Aorta (tissue), 5 donors: ENCODE measurements at regions not wholly inside any gene's neighbourhood (a gene's known extent, or its start where the extent isn't known, plus 50 kb on each side); places are given as distances from the start of the nearest gene placed in this dataset.

ENCODE experiments used
- ATAC-seq: fragments of 200-7000 bp; cut with Tn5 transposase; one replicate; pipeline ENCODE4 v1.9.1; 2022; ENCODE audit warnings: moderate library complexity; ENCODE audit not compliant: low FRiP score
- DNase-seq, 2 donors: peaks; one replicate each; pipeline ENCODE4 v3.0.0-alpha.2; 2020
- H3K27ac ChIP-seq, 2 donors: one replicate each; pipeline ENCODE4 v1.5.1; 2013; ENCODE audit warnings: low read length in 2 of 2, mild to moderate bottlenecking in 2 of 2, moderate library complexity in 2 of 2, control low read depth in 1 of 2, inconsistent platforms in 1 of 2, low read depth in 1 of 2
- H3K27me3 ChIP-seq, 2 donors: one replicate each; pipeline ENCODE4 v1.6.1; 2013; ENCODE audit warnings: control low read depth in 1 of 2, low read length in 1 of 2, mild to moderate bottlenecking in 1 of 2, moderate library complexity in 1 of 2; ENCODE audit not compliant: insufficient read depth in 2 of 2, control insufficient read depth in 1 of 2
- H3K36me3 ChIP-seq, 2 donors: one replicate each; pipeline ENCODE4 v1.6.1; 2013; ENCODE audit warnings: control low read depth in 1 of 2, low read length in 1 of 2, mild to moderate bottlenecking in 1 of 2; ENCODE audit not compliant: insufficient read depth in 2 of 2, control insufficient read depth in 1 of 2
- H3K4me1 ChIP-seq, 2 donors: one replicate each; pipeline ENCODE4 v1.6.1; 2013; ENCODE audit warnings: low read length in 2 of 2, control low read depth in 1 of 2, mild to moderate bottlenecking in 1 of 2, moderate library complexity in 1 of 2; ENCODE audit not compliant: insufficient read depth in 2 of 2, control insufficient read depth in 1 of 2
- H3K4me3 ChIP-seq, 2 donors: one replicate each; pipeline ENCODE4 v1.5.1; 2013; ENCODE audit warnings: low read length in 2 of 2, control low read depth in 1 of 2, mild to moderate bottlenecking in 1 of 2
- H3K9me3 ChIP-seq: one replicate; pipeline ENCODE4 v1.6.1; 2013; ENCODE audit warnings: mild to moderate bottlenecking, low read length; ENCODE audit not compliant: control insufficient read depth
- WGBS, 2 donors: extraction: QIAGEN DNeasy Blood & Tissue Kit; methylation state at CpG; one replicate each; pipeline ENCODE4 v1.1.7; 2013; 5-methylcytosine and 5-hydroxymethylcytosine counted together
- intact Hi-C, 2 donors: fragments of 100-400 bp; cut with DNase I; formaldehyde crosslinking; loops; one replicate each; pipeline versions ENCODE4 v1.14.2 to v1.15.0; 2022
- donor health status: healthy with polysubstance abuse.
- donor health status: Bipolar disorder and iron deficiency.
- donor health status: DM: no; HTN: no; CAD: no.
- donor health status: DM: no; HTN: no; CAD: no.
- donor health status: DM: yes; HTN: yes; CAD: no.

- no peaks in the 10 kb centered on the region for H3K9me3 ChIP-seq
- no peak overlapping the region for H3K27ac ChIP-seq
- 5 to 7% methylated on average over 3 of the region's 3 CpGs for WGBS, 2 donors
- H3K4me3 ChIP-seq: no peak overlapping the region
- H3K36me3 ChIP-seq: no peaks in the 10 kb centered on the region
- intact Hi-C loops: no loop called here
- ATAC-seq: no peak
- no peaks in the 10 kb centered on the region for H3K27me3 ChIP-seq
- no peak for DNase-seq
- no peaks in the 10 kb centered on the region for H3K4me1 ChIP-seq
These were observed 97.4 kb upstream of the SOX4 start for GRCh38 chr6:21496196-21496595.

GRCh38 chr6:21496706-21497105 is 96.8 kb upstream of the SOX4 start:
- no peak for ATAC-seq
- WGBS, 2 donors: 11 to 15% methylated on average over 2 of the region's 2 CpGs

GRCh38 chr6:21500314-21501020 is 93.1 kb upstream of the SOX4 start:
- intact Hi-C loops: no loop called here
- WGBS, 2 donors: 91 to 93% methylated on average over 5 of the region's 5 CpGs
- no peak overlapping the region for H3K27ac ChIP-seq
- no peaks in the 10 kb centered on the region for H3K27me3 ChIP-seq
- no peak for ATAC-seq
- no peaks in the 10 kb centered on the region for H3K36me3 ChIP-seq
- no peak for DNase-seq
- no peaks in the 10 kb centered on the region for H3K9me3 ChIP-seq
- no peaks in the 10 kb centered on the region for H3K4me1 ChIP-seq
- H3K4me3 ChIP-seq: no peak overlapping the region

More at GRCh38 chr6:21496706-21497105, 96.8 kb upstream of the SOX4 start:
- Histone ChIP-seq H3K9me3 (no peaks in the 10 kb centered on the region), H3K4me1 (no peaks in the 10 kb centered on the region), H3K4me3 (no peak overlapping the region), H3K36me3 (no peaks in the 10 kb centered on the region), H3K27ac (no peak overlapping the region), H3K27me3 (no peaks in the 10 kb centered on the region)
- no peak for DNase-seq
- intact Hi-C loops: no loop called here

GRCh38 chr6:21501021-21501354 is 92.6 kb upstream of the SOX4 start:
- intact Hi-C loops: no loop called here
- Histone ChIP-seq H3K4me1 (no peaks in the 10 kb centered on the region), H3K27ac (no peak overlapping the region), H3K36me3 (no peaks in the 10 kb centered on the region), H3K4me3 (no peak overlapping the region), H3K9me3 (no peaks in the 10 kb centered on the region), H3K27me3 (no peaks in the 10 kb centered on the region)
- 90 to 96% methylated on average over 3 of the region's 3 CpGs for WGBS, 2 donors
- DNase-seq (no peak), ATAC-seq (no peak)

GRCh38 chr6:21501815-21502214 is 91.7 kb upstream of the SOX4 start:
- H3K4me3 ChIP-seq: no peak overlapping the region
- WGBS, 2 donors: 24 to 35% methylated on average over 1 of the region's 1 CpG
- H3K9me3 ChIP-seq: no peaks in the 10 kb centered on the region
- ATAC-seq (no peak), DNase-seq (no peak)
- no peaks in the 10 kb centered on the region for H3K27me3 ChIP-seq
- H3K27ac ChIP-seq: no peak overlapping the region
- intact Hi-C loops: no loop called here
- H3K4me1 ChIP-seq: no peaks in the 10 kb centered on the region
- no peaks in the 10 kb centered on the region for H3K36me3 ChIP-seq

- Histone ChIP-seq H3K4me1 (no peaks in the 10 kb centered on the region), H3K27me3 (no peaks in the 10 kb centered on the region), H3K4me3 (no peak overlapping the region), H3K27ac (no peak overlapping the region), H3K36me3 (no peaks in the 10 kb centered on the region), H3K9me3 (no peaks in the 10 kb centered on the region)
- no peak for DNase-seq
- intact Hi-C loops: no loop called here
- 96 to 97% methylated on average over 1 of the region's 1 CpG for WGBS, 2 donors
- ATAC-seq: no peak
These were observed 90.9 kb upstream of the SOX4 start for GRCh38 chr6:21502682-21503081.

GRCh38 chr6:21504790-21505189 is 88.8 kb upstream of the SOX4 start:
- ATAC-seq: no peak

GRCh38 chr6:21505574-21505990 is 88.0 kb upstream of the SOX4 start:
- Histone ChIP-seq H3K36me3 (no peaks in the 10 kb centered on the region), H3K9me3 (no peaks in the 10 kb centered on the region), H3K4me3 (no peak overlapping the region), H3K27me3 (no peaks in the 10 kb centered on the region), H3K4me1 (no peaks in the 10 kb centered on the region), H3K27ac (no peak overlapping the region)
- intact Hi-C loops: no loop called here
- WGBS, 2 donors: 97% methylated on average over 5 of the region's 5 CpGs
- DNase-seq (no peak), ATAC-seq (no peak)

More at GRCh38 chr6:21504790-21505189, 88.8 kb upstream of the SOX4 start:
- WGBS, 2 donors: 71 to 76% methylated on average over 6 of the region's 6 CpGs
- no peak overlapping the region for H3K27ac ChIP-seq
- no peaks in the 10 kb centered on the region for H3K27me3 ChIP-seq
- no peak for DNase-seq
- H3K4me3 ChIP-seq: no peak overlapping the region
- intact Hi-C loops: no loop called here
- no peaks in the 10 kb centered on the region for H3K9me3 ChIP-seq
- H3K36me3 ChIP-seq: no peaks in the 10 kb centered on the region
- H3K4me1 ChIP-seq: no peaks in the 10 kb centered on the region

- ATAC-seq (no peak), DNase-seq (no peak)
- intact Hi-C loops: no loop called here
- no peaks in the 10 kb centered on the region for H3K27me3 ChIP-seq
- no peaks in the 10 kb centered on the region for H3K36me3 ChIP-seq
- no peaks in the 10 kb centered on the region for H3K9me3 ChIP-seq
- no peaks in the 10 kb centered on the region for H3K4me1 ChIP-seq
- H3K27ac ChIP-seq: no peak overlapping the region
- H3K4me3 ChIP-seq: no peak overlapping the region
- 91 to 95% methylated on average over 4 of the region's 4 CpGs for WGBS, 2 donors
These were observed 87.4 kb upstream of the SOX4 start for GRCh38 chr6:21506126-21506525.
